ENCODE measurements at regions not wholly inside any gene's neighbourhood (a gene's known extent, or its start where the extent isn't known, plus 50 kb on each side); places are given as distances from the start of the nearest gene placed in this dataset.

- no peak for TF ChIP-seq CTCF (IDR thresholded peaks at IDR 0.05)
These were observed 1737.9 kb upstream of the C9orf72 start for GRCh38 chr9:29311221-29311620.

- TF ChIP-seq CTCF (IDR thresholded peaks at IDR 0.05), result no peak
These were observed 1739.0 kb upstream of the C9orf72 start for GRCh38 chr9:29312327-29312726.

- TF ChIP-seq CTCF (IDR thresholded peaks at IDR 0.05), result no peak
These were observed 1746.6 kb upstream of the C9orf72 start for GRCh38 chr9:29319736-29320513.

- no peak for TF ChIP-seq CTCF (IDR thresholded peaks at IDR 0.05)
These were observed 1749.0 kb upstream of the C9orf72 start for GRCh38 chr9:29322240-29322639.

GRCh38 chr9:29325894-29326293, 1752.6 kb upstream of the C9orf72 start:
- TF ChIP-seq CTCF (IDR thresholded peaks at IDR 0.05), result no peak

- no peak for TF ChIP-seq CTCF (IDR thresholded peaks at IDR 0.05)
These were observed 1759.5 kb upstream of the C9orf72 start for GRCh38 chr9:29332789-29333188.

- no peak for TF ChIP-seq CTCF (IDR thresholded peaks at IDR 0.05)
These were observed 1763.0 kb upstream of the C9orf72 start for GRCh38 chr9:29336281-29336680.

- TF ChIP-seq CTCF (IDR thresholded peaks at IDR 0.05), result no peak
These were observed 1766.1 kb upstream of the C9orf72 start for GRCh38 chr9:29339387-29339786.
